CD4-positive, alpha-beta T cell treated with Interleukin-4 for 1 hour (primary cell): ENCODE measurements at regions not wholly inside any gene's neighbourhood (a gene's known extent, or its start where the extent isn't known, plus 50 kb on each side); places are given as distances from the start of the nearest gene placed in this dataset.
"Not testable (repeated sequence)": the region's sequence is repeated elsewhere in the genome, so short reads cannot be mapped to it uniquely, and the experiment has no call there.

Source experiments
- DNase-seq, 2 donors: peaks; one replicate each; pipeline ENCODE4 v3.0.0-alpha.2; 2020 to 2022

GRCh38 chr17:31675392-31675791, 183.7 kb downstream of the COPRS start:
- DNase-seq = not testable (repeated sequence)

GRCh38 chr17:31674717-31675349, 184.2 kb downstream of the COPRS start:
- no peak for DNase-seq

GRCh38 chr17:31674305-31674704, 184.7 kb downstream of the COPRS start:
- no peak for DNase-seq

GRCh38 chr17:31673076-31673475, 186.0 kb downstream of the COPRS start:
- no peak for DNase-seq

- DNase-seq = no peak
These were observed 186.8 kb downstream of the COPRS start for GRCh38 chr17:31672161-31672819.

GRCh38 chr17:31663576-31663975, 195.5 kb downstream of the COPRS start:
- no peak for DNase-seq

GRCh38 chr17:31660684-31661083, 198.4 kb downstream of the COPRS start:
- no peak for DNase-seq

GRCh38 chr17:31657876-31658275, 201.2 kb downstream of the COPRS start:
- no peak for DNase-seq

- DNase-seq = peak; percentile 40 to 56
These were observed 204.1 kb downstream of the COPRS start for GRCh38 chr17:31654936-31655335.

- DNase-seq = no peak
These were observed 205.4 kb downstream of the COPRS start for GRCh38 chr17:31653691-31654090.

GRCh38 chr17:31650756-31651520, 208.1 kb downstream of the COPRS start:
- no peak for DNase-seq

GRCh38 chr17:31649302-31649701, 209.7 kb downstream of the COPRS start:
- no peak for DNase-seq

- no peak for DNase-seq
These were observed 211.4 kb downstream of the COPRS start for GRCh38 chr17:31647661-31648060.

- no peak for DNase-seq
These were observed 212.4 kb downstream of the COPRS start for GRCh38 chr17:31646642-31647041.

GRCh38 chr17:31645351-31645750, 213.7 kb downstream of the COPRS start:
- no peak for DNase-seq

- DNase-seq = no peak
These were observed 227.3 kb downstream of the COPRS start for GRCh38 chr17:31631766-31632165.

GRCh38 chr17:31630866-31631265, 228.2 kb downstream of the COPRS start:
- DNase-seq = not testable (repeated sequence)

- DNase-seq = no peak
These were observed 229.2 kb downstream of the COPRS start for GRCh38 chr17:31629696-31630470.

GRCh38 chr17:31627960-31628359, 231.1 kb downstream of the COPRS start:
- DNase-seq = no peak

GRCh38 chr17:31623990-31624389, 232.5 kb downstream of the RAB11FIP4 start:
- DNase-seq = no peak

GRCh38 chr17:31622500-31622899, 231.0 kb downstream of the RAB11FIP4 start:
- DNase-seq = no peak

GRCh38 chr17:31621566-31621965, 230.1 kb downstream of the RAB11FIP4 start:
- no peak for DNase-seq

- DNase-seq = not testable (repeated sequence)
These were observed 219.6 kb downstream of the RAB11FIP4 start for GRCh38 chr17:31611053-31611452.
